Activated naive CD4-positive, alpha-beta T cell treated with anti-CD3 and anti-CD28 coated beads for 36 hours (primary cell): ENCODE measurements at regions not wholly inside any gene's neighbourhood (a gene's known extent, or its start where the extent isn't known, plus 50 kb on each side); places are given as distances from the start of the nearest gene placed in this dataset.

Source experiments
- CTCF ChIA-PET: fragments of 350-600 bp; sonication (Branson Sonifier 250); formaldehyde crosslinking; loops from one replicate; lab custom pipeline; 2021; ENCODE audit warnings: antibody characterized with exemption; lab: Charles Lee
- DNase-seq: peaks from one replicate; pipeline ENCODE4 v3.0.0-alpha.2; 2020
- H3K27ac Mint-ChIP-seq: one replicate; pipeline ENCODE4 v1.8.0; 2021; ENCODE audit warnings: mild to moderate bottlenecking, mixed read lengths
- H3K27me3 Mint-ChIP-seq: one replicate; pipeline ENCODE4 v1.8.0; 2021; ENCODE audit warnings: low read depth, mixed read lengths
- H3K36me3 Mint-ChIP-seq: one replicate; pipeline ENCODE4 v1.8.0; 2021; ENCODE audit warnings: low read depth, mixed read lengths
- H3K4me1 Mint-ChIP-seq: one replicate; pipeline ENCODE4 v1.8.0; 2021; ENCODE audit warnings: low read depth, mixed read lengths
- H3K4me3 Mint-ChIP-seq: one replicate; pipeline ENCODE4 v1.8.0; 2021; ENCODE audit warnings: mild to moderate bottlenecking, moderate library complexity, mixed read lengths
- H3K9me3 Mint-ChIP-seq: one replicate; pipeline ENCODE4 v1.8.0; 2021; ENCODE audit warnings: mixed read lengths
- intact Hi-C: fragments of 100-400 bp; cut with micrococcal nuclease; formaldehyde crosslinking; loops from one replicate; pipeline ENCODE4 v1.15.1; 2023

GRCh38 chr4:123477711-123478209, 81.2 kb downstream of the SPRY1 start:
- peaks cover 2% of the 10 kb centered on the region for H3K27me3 Mint-ChIP-seq
- intact Hi-C loops: loop anchor here (1.0 to 5.0 kb wide), 3 partner anchors 55 to 195 kb away; no protein-coding TSS in a partner anchor
- CTCF ChIA-PET: interaction anchor here (0.8 to 1.2 kb wide), 2 partner anchors 11 to 79 kb away, joined by 3 read pairs; no protein-coding TSS in a partner anchor
- H3K4me1 Mint-ChIP-seq: peaks cover 25% of the 10 kb centered on the region
- no peak overlapping the region for H3K27ac Mint-ChIP-seq
- H3K9me3 Mint-ChIP-seq: no peaks in the 10 kb centered on the region
- peak; percentile 83 for DNase-seq
- no peak overlapping the region for H3K4me3 Mint-ChIP-seq
- no peaks in the 10 kb centered on the region for H3K36me3 Mint-ChIP-seq

DNA sequence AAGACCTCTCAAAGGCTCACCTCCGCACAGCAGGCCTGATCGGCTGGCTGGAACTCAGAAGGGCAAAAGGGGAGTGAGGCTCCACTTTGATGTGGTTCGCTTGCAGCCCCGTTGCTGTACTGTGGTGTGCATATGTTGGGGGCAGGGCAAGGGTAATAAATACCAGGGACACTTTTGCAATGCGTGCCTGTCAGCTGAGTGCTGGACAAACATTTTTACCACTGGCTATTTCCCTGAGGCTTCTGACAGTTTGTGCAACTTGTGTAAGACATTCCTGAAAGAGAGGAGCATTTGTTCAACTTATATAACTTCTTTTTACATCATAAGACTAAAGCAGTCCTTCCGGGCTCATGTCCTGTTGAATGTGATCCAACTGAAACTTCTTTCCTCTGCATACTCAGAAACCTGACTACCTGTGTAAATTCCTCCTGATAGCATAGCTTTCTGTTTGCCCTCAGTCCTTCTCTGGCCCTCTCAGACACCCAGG, 82.3 kb downstream of the SPRY1 start:
- CTCF ChIA-PET: interaction anchor here (0.7 to 1.2 kb wide), 2 partner anchors 10 to 1875 kb away, joined by 3 read pairs; no protein-coding TSS in a partner anchor
- no peak overlapping the region for H3K27ac Mint-ChIP-seq
- intact Hi-C loops: loop anchor here (1.0 to 5.0 kb wide), 3 partner anchors 56 to 193 kb away; no protein-coding TSS in a partner anchor
- H3K36me3 Mint-ChIP-seq: no peaks in the 10 kb centered on the region
- no peak for DNase-seq
- H3K4me3 Mint-ChIP-seq: no peak overlapping the region
- H3K9me3 Mint-ChIP-seq: no peaks in the 10 kb centered on the region
- H3K4me1 Mint-ChIP-seq: peaks cover 25% of the 10 kb centered on the region
- peaks cover 2% of the 10 kb centered on the region for H3K27me3 Mint-ChIP-seq

- H3K4me1 Mint-ChIP-seq: peaks cover 25% of the 10 kb centered on the region
- no peak overlapping the region for H3K27ac Mint-ChIP-seq
- intact Hi-C loops: loop anchor here (2.0 to 5.0 kb wide), 2 partner anchors 57 to 192 kb away; no protein-coding TSS in a partner anchor
- CTCF ChIA-PET: interaction anchor here (0.6 to 2.0 kb wide), 3 partner anchors 85 to 1591 kb away, joined by 3 to 5 read pairs (median 3); no protein-coding TSS in a partner anchor
- H3K36me3 Mint-ChIP-seq: no peaks in the 10 kb centered on the region
- H3K9me3 Mint-ChIP-seq: no peaks in the 10 kb centered on the region
- H3K4me3 Mint-ChIP-seq: no peak overlapping the region
- DNase-seq: no peak
- peaks cover 2% of the 10 kb centered on the region for H3K27me3 Mint-ChIP-seq
Observed at GRCh38 chr4:123479944-123480343, 83.3 kb downstream of the SPRY1 start.

DNA sequence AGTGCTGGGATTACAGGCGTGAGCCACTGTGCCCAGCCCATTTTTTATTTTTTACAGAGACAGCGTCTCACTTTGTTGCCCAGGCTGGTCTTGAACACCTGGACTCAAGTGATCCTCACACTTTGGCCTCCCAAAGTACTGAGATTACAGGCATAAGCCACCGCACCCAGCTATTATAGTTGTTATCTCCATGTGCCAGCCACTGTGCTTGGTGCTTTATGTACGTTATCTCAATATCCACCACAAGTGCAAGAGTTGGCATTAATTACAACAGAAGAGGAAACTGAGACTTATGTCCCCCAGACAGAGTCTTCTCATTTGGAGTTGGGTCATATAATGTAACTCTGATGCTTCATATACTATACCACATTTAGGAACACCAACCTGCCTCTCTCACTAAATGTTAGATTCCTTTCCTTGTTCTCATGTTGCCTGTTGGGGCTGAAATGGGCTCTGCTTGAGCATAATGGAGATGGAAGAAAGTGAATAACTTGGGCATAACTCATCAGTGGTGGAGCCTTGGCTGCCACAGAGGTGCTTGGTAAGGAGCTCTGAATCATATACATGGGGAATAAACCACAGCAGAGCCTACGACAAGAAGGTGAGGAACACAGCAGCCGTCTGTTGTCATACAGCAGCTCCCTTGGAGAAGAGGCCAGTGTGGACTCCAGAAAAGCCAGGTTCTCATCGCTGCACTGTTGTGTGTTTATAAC, 84.3 kb downstream of the SPRY1 start:
- DNase-seq: no peak
- no peaks in the 10 kb centered on the region for H3K9me3 Mint-ChIP-seq
- no peaks in the 10 kb centered on the region for H3K36me3 Mint-ChIP-seq
- CTCF ChIA-PET: interaction anchor here (2.0 kb wide), 1 partner anchor 84 kb away, joined by 5 read pairs; no protein-coding TSS in a partner anchor
- peaks cover 5% of the 10 kb centered on the region for H3K27me3 Mint-ChIP-seq
- H3K27ac Mint-ChIP-seq: no peak overlapping the region
- no peak overlapping the region for H3K4me3 Mint-ChIP-seq
- intact Hi-C loops: no loop called here
- H3K4me1 Mint-ChIP-seq: peaks cover 25% of the 10 kb centered on the region

DNA sequence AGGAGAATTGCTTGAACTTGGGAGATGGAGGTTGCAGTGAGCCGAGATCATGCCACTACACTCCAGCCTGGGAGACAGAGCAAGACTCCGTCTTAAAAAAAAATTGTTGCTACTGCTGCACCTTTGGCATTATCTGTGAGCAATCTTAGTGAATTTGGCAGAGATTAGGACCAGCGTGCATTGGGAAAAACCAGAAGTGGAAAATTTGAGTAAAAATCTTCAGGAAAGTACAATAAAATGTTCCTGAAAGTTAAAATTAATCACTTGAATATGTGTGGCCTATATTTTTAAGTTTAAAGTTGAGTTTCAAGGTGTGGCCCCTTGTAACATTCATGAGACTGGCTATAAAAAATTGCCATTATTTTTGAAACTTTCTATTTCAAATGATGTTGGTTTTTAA, 85.1 kb downstream of the SPRY1 start:
- intact Hi-C loops: no loop called here
- Mint-ChIP-seq H3K4me3 (no peak overlapping the region), H3K36me3 (no peaks in the 10 kb centered on the region), H3K27me3 (peaks cover 5% of the 10 kb centered on the region), H3K27ac (no peak overlapping the region), H3K9me3 (no peaks in the 10 kb centered on the region), H3K4me1 (peaks cover 25% of the 10 kb centered on the region)
- CTCF ChIA-PET: interaction anchor here (2.0 kb wide), 1 partner anchor 83 kb away, joined by 5 read pairs; no protein-coding TSS in a partner anchor
- no peak for DNase-seq

DNA sequence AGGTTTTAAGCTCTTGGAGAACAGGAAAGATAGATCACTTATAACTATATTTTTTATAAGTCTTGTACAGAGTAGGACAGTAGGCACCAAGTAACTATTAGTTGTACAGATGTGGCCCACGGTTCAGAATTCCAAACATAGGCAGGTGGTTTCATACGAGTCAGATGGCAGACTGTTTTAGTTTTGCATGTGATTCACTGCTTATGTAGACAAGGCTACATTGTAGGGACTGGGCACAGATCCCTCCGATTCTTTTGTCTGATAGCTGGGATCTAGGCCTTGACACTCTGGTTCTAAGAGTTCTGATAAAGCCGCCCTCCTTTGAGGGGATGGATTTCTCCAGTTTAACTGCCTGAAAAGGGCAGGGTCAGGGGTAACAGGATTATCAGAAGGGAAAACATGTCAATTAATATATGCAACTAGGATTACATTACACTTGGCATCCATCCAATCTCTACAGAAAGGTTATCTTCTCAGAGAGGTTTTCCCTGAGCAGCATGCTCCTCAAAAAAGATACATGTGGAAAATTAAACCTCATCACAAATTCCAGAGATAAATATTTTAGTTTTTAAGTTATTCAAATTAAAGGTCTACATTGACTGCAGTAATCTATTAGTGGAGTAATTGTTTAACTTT, 87.8 kb downstream of the SPRY1 start:
- no peaks in the 10 kb centered on the region for H3K9me3 Mint-ChIP-seq
- H3K4me3 Mint-ChIP-seq: no peak overlapping the region
- no peak overlapping the region for H3K27ac Mint-ChIP-seq
- intact Hi-C loops: no loop called here
- H3K36me3 Mint-ChIP-seq: no peaks in the 10 kb centered on the region
- H3K27me3 Mint-ChIP-seq: peaks cover 3% of the 10 kb centered on the region
- no peak for DNase-seq
- CTCF ChIA-PET: interaction anchor here (0.6 kb wide), 1 partner anchor 559 kb away, joined by 4 read pairs; no protein-coding TSS in a partner anchor
- peaks cover 14% of the 10 kb centered on the region for H3K4me1 Mint-ChIP-seq

DNA sequence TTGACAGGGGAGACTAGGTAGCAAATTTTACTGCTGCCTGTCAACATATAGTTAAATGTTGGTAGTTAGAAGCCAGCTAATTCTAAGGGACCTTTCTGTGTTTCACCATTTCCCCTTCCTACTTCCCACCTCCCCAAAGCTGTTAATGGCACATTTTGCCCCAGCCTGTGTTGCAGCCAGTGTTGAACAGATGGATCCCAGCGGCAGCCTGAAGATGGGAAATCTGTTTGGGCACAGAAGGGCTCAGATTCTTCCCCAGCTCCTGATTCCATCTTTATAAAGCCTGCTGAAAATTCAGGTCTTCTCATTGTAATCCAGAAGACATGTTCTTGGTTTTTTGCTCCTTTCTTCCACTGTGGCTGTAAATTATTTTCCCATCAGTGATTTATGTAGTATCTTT, 89.0 kb downstream of the SPRY1 start:
- intact Hi-C loops: loop anchor here (5.0 kb wide), 1 partner anchor 77 kb away; no protein-coding TSS in a partner anchor
- Mint-ChIP-seq H3K27ac (no peak overlapping the region), H3K36me3 (no peaks in the 10 kb centered on the region), H3K4me3 (no peak overlapping the region), H3K27me3 (peaks cover 3% of the 10 kb centered on the region), H3K4me1 (peaks cover 15% of the 10 kb centered on the region), H3K9me3 (no peaks in the 10 kb centered on the region)
- CTCF ChIA-PET: no interaction called here
- no peak for DNase-seq

DNA sequence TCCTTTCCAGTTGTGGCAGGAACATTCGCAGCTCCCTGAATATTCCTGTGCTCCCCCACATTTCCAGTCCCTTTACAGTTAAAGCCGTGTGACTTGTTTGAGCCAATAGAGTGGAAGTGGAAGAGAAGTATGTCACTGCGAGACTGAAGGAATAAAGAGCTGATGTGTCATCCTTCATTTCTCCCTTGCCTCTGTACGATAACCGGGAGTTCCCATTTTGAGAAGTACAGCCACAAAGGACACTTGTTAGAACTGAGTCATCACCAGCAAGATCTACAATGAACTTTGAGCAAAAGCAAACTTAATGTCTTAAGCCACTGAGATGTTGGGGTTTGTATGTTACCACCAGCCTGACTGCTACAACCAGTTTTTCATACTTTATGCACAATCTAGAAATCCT, 92.3 kb downstream of the SPRY1 start:
- intact Hi-C loops: loop anchor here (2.0 to 5.0 kb wide), 3 partner anchors 16 to 76 kb away; no protein-coding TSS in a partner anchor
- no peaks in the 10 kb centered on the region for H3K36me3 Mint-ChIP-seq
- CTCF ChIA-PET: interaction anchor here (0.6 to 1.5 kb wide), 2 partner anchors 11 to 98 kb away, joined by 3 read pairs; no protein-coding TSS in a partner anchor
- H3K4me1 Mint-ChIP-seq: peaks cover 8% of the 10 kb centered on the region
- H3K9me3 Mint-ChIP-seq: no peaks in the 10 kb centered on the region
- DNase-seq: no peak
- no peak overlapping the region for H3K4me3 Mint-ChIP-seq
- H3K27ac Mint-ChIP-seq: no peak overlapping the region
- H3K27me3 Mint-ChIP-seq: peaks cover 3% of the 10 kb centered on the region

DNA sequence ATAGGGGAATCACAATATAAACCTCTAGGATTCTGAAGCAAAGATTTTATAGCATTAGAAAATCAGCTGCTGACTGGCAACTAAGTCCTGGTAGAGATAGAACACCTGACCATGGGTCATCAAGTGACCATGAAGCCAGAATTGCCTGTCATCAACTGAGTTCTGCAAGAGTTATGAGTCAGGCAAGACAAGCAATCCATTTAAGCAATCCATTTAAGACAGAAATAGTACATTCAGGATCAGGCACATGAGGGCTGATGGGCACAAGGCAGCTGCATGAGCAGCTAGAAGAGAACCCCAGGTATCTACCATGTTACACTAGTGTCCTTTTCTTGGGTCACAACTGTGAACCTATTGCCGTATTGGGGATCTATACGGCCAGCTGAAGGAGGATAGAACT, 98.9 kb downstream of the SPRY1 start:
- H3K27ac Mint-ChIP-seq: no peak overlapping the region

GRCh38 chr4:123496421-123496820, 99.8 kb downstream of the SPRY1 start:
- Mint-ChIP-seq H3K27ac (no peak overlapping the region), H3K36me3 (no peaks in the 10 kb centered on the region), H3K4me3 (no peak overlapping the region), H3K27me3 (peaks cover 17% of the 10 kb centered on the region), H3K9me3 (no peaks in the 10 kb centered on the region), H3K4me1 (no peaks in the 10 kb centered on the region)
- CTCF ChIA-PET: interaction anchor here (1.3 kb wide), 1 partner anchor 165 kb away, joined by 3 read pairs; no protein-coding TSS in a partner anchor
- intact Hi-C loops: no loop called here
- DNase-seq: no peak

More for the DNA sequence above, 98.9 kb downstream of the SPRY1 start:
- CTCF ChIA-PET: interaction anchor here (1.3 kb wide), 1 partner anchor 166 kb away, joined by 3 read pairs; no protein-coding TSS in a partner anchor
- no peaks in the 10 kb centered on the region for H3K4me1 Mint-ChIP-seq
- intact Hi-C loops: no loop called here
- H3K36me3 Mint-ChIP-seq: no peaks in the 10 kb centered on the region
- peaks cover 14% of the 10 kb centered on the region for H3K27me3 Mint-ChIP-seq
- H3K4me3 Mint-ChIP-seq: no peak overlapping the region
- no peak for DNase-seq
- H3K9me3 Mint-ChIP-seq: no peaks in the 10 kb centered on the region

DNA sequence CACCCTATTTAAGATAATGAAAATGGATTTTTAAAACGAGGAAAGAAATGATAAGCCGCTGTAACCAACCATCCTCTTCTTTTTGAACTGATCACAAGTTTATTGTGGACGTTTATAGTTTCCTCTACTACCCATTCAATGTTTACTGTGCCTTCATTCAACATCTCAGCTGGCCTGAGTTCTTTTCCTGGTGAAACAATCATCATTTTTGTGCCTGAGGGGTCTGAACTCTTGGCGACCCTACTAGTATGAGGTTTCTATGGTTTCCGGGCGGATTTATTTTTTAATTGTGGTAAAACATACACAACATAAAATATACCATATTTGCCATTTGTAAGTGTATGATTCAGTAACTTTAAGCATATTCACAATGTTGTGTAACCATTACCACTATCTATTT, 100.7 kb downstream of the SPRY1 start:
- no peaks in the 10 kb centered on the region for H3K4me1 Mint-ChIP-seq
- no peak overlapping the region for H3K4me3 Mint-ChIP-seq
- CTCF ChIA-PET: no interaction called here
- intact Hi-C loops: no loop called here
- DNase-seq: no peak
- no peaks in the 10 kb centered on the region for H3K9me3 Mint-ChIP-seq
- H3K27ac Mint-ChIP-seq: no peak overlapping the region
- H3K27me3 Mint-ChIP-seq: peaks cover 17% of the 10 kb centered on the region
- H3K36me3 Mint-ChIP-seq: no peaks in the 10 kb centered on the region

GRCh38 chr4:123501733-123502132, 105.1 kb downstream of the SPRY1 start:
- CTCF ChIA-PET: no interaction called here
- Mint-ChIP-seq H3K9me3 (no peaks in the 10 kb centered on the region), H3K4me3 (no peak overlapping the region), H3K27me3 (peaks cover 30% of the 10 kb centered on the region), H3K36me3 (no peaks in the 10 kb centered on the region), H3K27ac (no peak overlapping the region), H3K4me1 (peaks cover 7% of the 10 kb centered on the region)
- no peak for DNase-seq
- intact Hi-C loops: no loop called here
